HL-60 (cell line): ENCODE measurements at regions not wholly inside any gene's neighbourhood (a gene's known extent, or its start where the extent isn't known, plus 50 kb on each side); places are given as distances from the start of the nearest gene placed in this dataset.
A peak's percentile ranks its signal among the peaks of the same experiment; 100 is the strongest.

Source experiments
- DNase-seq, 2 experiments: peaks; one replicate each; pipeline ENCODE4 v3.0.0-alpha.2; 2010 to 2020; ENCODE audit warnings: low read depth in 1 of 2, low spot score in 1 of 2
- H3K27ac ChIP-seq: fragments of 250-450 bp; sonication (Bioruptor Pico); replicated peaks from 2 replicates; pipeline ENCODE4 v1.5.1; 2020; ENCODE audit warnings: mild to moderate bottlenecking, moderate library complexity
- H3K27me3 ChIP-seq: fragments of 250-450 bp; sonication (Bioruptor Pico); 2 replicates; pipeline ENCODE4 v1.5.1; 2021; ENCODE audit warnings: mild to moderate bottlenecking, moderate library complexity; ENCODE audit not compliant: insufficient read depth, poor library complexity, severe bottlenecking
- H3K4me3 ChIP-seq: replicated peaks from 2 replicates; pipeline ENCODE4 v1.5.1; 2011; ENCODE audit warnings: mild to moderate bottlenecking, control low read depth, low read length; ENCODE audit not compliant: insufficient read depth
- GABPA ChIP-seq: IDR thresholded peaks from 2 replicates; pipeline ENCODE4 v1.6.1; 2012; ENCODE audit warnings: low read depth
- POLR2AphosphoS5 ChIP-seq: IDR thresholded peaks from 2 replicates; pipeline ENCODE4 v1.6.1; 2012; ENCODE audit warnings: low read depth
- REST ChIP-seq: IDR thresholded peaks from 2 replicates; pipeline ENCODE4 v1.6.1; 2012; ENCODE audit warnings: low read depth; ENCODE audit not compliant: insufficient replicate concordance
- SPI1 ChIP-seq: IDR thresholded peaks from 2 replicates; pipeline ENCODE4 v1.6.1; 2012; ENCODE audit warnings: low read depth, mild to moderate bottlenecking, borderline replicate concordance
- TF ChIP-seq, protein P1 (sequence below): IDR thresholded peaks from one replicate; pipeline ENCODE4 v1.5.1; 2011; ENCODE audit warnings: low read length, control low read depth, inconsistent platforms; ENCODE audit not compliant: insufficient read depth

- Histone ChIP-seq H3K27me3 (no peaks in the 10 kb centered on the region), H3K27ac (no peak overlapping the region), H3K4me3 (no peak overlapping the region)
- no peak for TF ChIP-seq SPI1
- no peak for TF ChIP-seq REST
- no peak for TF ChIP-seq POLR2AphosphoS5
- no peak for TF ChIP-seq GABPA
- TF ChIP-seq, protein P1, sequence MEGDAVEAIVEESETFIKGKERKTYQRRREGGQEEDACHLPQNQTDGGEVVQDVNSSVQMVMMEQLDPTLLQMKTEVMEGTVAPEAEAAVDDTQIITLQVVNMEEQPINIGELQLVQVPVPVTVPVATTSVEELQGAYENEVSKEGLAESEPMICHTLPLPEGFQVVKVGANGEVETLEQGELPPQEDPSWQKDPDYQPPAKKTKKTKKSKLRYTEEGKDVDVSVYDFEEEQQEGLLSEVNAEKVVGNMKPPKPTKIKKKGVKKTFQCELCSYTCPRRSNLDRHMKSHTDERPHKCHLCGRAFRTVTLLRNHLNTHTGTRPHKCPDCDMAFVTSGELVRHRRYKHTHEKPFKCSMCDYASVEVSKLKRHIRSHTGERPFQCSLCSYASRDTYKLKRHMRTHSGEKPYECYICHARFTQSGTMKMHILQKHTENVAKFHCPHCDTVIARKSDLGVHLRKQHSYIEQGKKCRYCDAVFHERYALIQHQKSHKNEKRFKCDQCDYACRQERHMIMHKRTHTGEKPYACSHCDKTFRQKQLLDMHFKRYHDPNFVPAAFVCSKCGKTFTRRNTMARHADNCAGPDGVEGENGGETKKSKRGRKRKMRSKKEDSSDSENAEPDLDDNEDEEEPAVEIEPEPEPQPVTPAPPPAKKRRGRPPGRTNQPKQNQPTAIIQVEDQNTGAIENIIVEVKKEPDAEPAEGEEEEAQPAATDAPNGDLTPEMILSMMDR = no peak
- DNase-seq = no peak
Measured at GRCh38 chr16:80468029-80468428, 72.8 kb upstream of the DYNLRB2 start.

- Histone ChIP-seq H3K4me3 (no peak overlapping the region), H3K27me3 (no peaks in the 10 kb centered on the region), H3K27ac (no peak overlapping the region)
- DNase-seq = peak; percentile 11 to 45
- no peak for TF ChIP-seq SPI1
- TF ChIP-seq, protein P1 = peak; percentile 52
Measured at GRCh38 chr16:80466024-80466987, 74.5 kb upstream of the DYNLRB2 start.

- Histone ChIP-seq H3K27me3 (peaks cover 2% of the 10 kb centered on the region), H3K4me3 (no peak overlapping the region), H3K27ac (no peak overlapping the region)
- no peak for TF ChIP-seq REST
- no peak for TF ChIP-seq GABPA
- TF ChIP-seq, protein P1 = no peak
- TF ChIP-seq SPI1 = no peak
- no peak for TF ChIP-seq POLR2AphosphoS5
- no peak for DNase-seq
Measured at GRCh38 chr16:80463751-80464495, 76.9 kb upstream of the DYNLRB2 start.
